SJSA1 (cell line): ENCODE measurements at regions not wholly inside any gene's neighbourhood (a gene's known extent, or its start where the extent isn't known, plus 50 kb on each side); places are given as distances from the start of the nearest gene placed in this dataset.

ENCODE experiments used
- DNase-seq, 2 experiments: peaks; one replicate each; pipeline ENCODE4 v3.0.0-alpha.2; 2015 to 2020; ENCODE audit warnings: low spot score in 2 of 2, low read depth in 1 of 2
- H3K27ac ChIP-seq: fragments of 250-450 bp; sonication (Bioruptor Pico); 2 replicates; pipeline ENCODE4 v1.5.1; 2020; ENCODE audit warnings: mild to moderate bottlenecking, moderate library complexity
- H3K27me3 ChIP-seq: fragments of 250-450 bp; sonication (Bioruptor Pico); replicated peaks from 2 replicates; pipeline ENCODE4 v1.5.1; 2020; ENCODE audit warnings: mild to moderate bottlenecking, moderate library complexity
- H3K36me3 ChIP-seq: fragments of 250-450 bp; sonication (Bioruptor Pico); 2 replicates; pipeline ENCODE4 v1.5.1; 2020; ENCODE audit warnings: mild to moderate bottlenecking
- H3K4me1 ChIP-seq: fragments of 250-450 bp; sonication (Bioruptor Pico); replicated peaks from 2 replicates; pipeline ENCODE4 v1.6.1; 2021; ENCODE audit warnings: mild to moderate bottlenecking
- H3K4me3 ChIP-seq: fragments of 250-450 bp; sonication (Bioruptor Pico); 2 replicates; pipeline ENCODE4 v1.5.1; 2020; ENCODE audit warnings: mild to moderate bottlenecking
- H3K9me3 ChIP-seq: fragments of 250-450 bp; sonication (Bioruptor Pico); replicated peaks from 2 replicates; pipeline ENCODE4 v1.5.1; 2020; ENCODE audit warnings: mild to moderate bottlenecking

DNA sequence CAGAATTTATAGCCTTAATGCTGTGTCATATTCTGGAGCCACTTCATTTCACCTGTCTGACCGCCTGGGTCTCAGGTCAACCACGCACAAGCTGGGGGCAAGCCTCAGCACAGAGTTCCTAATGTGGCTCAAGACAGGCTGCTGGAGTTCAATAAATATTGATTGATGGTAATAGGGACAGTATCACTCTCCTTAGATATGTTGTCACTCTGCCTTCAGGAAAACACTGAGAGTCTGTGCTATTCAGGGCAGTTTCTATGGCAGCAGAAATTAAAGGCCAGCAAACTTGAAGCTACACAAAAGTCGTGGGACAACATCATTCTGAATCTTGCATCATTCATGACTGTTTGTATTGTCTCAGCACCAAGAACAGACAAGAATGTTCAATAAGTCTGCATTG is 696.1 kb downstream of the METTL4 start:
- Histone ChIP-seq H3K36me3 (no peaks in the 10 kb centered on the region), H3K27me3 (no peaks in the 10 kb centered on the region), H3K27ac (no peak overlapping the region), H3K4me1 (no peaks in the 10 kb centered on the region), H3K9me3 (no peaks in the 10 kb centered on the region), H3K4me3 (no peak overlapping the region)
- DNase-seq = no peak

DNA sequence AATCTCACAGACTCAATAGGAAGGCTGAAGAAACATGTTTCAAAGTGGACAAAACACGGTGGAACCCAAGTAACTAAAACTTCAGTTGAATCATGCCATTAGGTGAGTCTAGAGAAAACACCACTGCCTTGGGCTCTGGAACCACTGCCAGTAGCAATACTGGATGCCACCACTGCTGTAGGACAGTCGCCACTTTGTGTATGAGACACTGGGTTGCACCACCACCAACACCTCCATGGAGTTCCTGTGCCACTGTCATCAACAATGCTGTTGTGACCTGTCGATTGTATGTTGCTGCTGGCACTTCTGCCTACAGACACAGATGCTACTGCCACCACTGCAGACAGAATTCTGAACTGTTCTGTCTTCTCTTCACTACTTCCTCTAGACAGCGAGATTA is 686.7 kb downstream of the METTL4 start:
- H3K4me3 ChIP-seq = no peak overlapping the region
- H3K27ac ChIP-seq = no peak overlapping the region
- no peaks in the 10 kb centered on the region for H3K36me3 ChIP-seq
- no peak for DNase-seq
- H3K27me3 ChIP-seq = no peaks in the 10 kb centered on the region
- H3K4me1 ChIP-seq = no peaks in the 10 kb centered on the region
- no peaks in the 10 kb centered on the region for H3K9me3 ChIP-seq

DNA sequence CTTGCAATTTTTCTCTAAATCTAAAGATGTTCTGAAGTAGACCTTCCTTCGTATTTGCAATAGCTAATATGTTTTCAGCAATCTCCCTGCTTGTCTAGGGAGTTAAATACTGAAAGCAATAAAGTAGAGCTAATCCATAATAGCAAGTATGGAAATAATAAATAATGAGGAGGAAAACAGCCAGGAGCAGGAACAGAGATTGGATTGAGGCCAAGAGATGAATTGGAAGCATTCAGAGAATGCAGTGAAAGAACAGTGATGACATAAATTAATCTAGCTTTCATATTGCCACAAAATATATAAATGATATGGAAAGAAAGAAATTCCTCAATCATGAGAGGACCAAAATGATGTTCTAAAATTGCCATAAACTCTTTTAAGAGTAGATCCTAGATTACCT is 679.7 kb downstream of the METTL4 start:
- Histone ChIP-seq H3K4me1 (no peaks in the 10 kb centered on the region), H3K36me3 (no peaks in the 10 kb centered on the region), H3K27me3 (no peaks in the 10 kb centered on the region), H3K27ac (no peak overlapping the region), H3K9me3 (no peaks in the 10 kb centered on the region), H3K4me3 (no peak overlapping the region)
- DNase-seq = no peak

DNA sequence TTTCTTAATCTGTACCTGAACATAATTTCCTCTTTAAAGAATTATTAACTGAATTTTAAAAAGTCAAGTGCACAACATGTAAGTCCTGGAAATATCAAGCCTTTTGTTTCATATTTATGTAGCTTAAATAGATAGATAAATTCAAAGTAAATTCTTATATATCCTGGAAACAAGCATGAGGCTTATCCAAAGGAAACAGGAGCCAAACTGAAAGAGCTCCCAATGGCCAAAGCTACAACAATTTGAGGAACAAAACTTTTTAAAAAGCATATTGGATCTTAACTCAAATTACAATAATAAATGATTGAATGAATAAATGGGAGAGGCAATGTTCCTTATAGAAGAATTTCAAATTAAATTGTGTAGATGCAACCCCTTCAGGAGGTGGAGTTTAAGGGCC is 679.1 kb downstream of the METTL4 start:
- no peaks in the 10 kb centered on the region for H3K36me3 ChIP-seq
- H3K27me3 ChIP-seq = 0 out of 2 replicates have a peak, but pooled peaks cover 3% of the 10 kb centered on the region
- no peaks in the 10 kb centered on the region for H3K9me3 ChIP-seq
- H3K4me1 ChIP-seq = no peaks in the 10 kb centered on the region
- no peak overlapping the region for H3K27ac ChIP-seq
- H3K4me3 ChIP-seq = no peak overlapping the region
- no peak for DNase-seq

DNA sequence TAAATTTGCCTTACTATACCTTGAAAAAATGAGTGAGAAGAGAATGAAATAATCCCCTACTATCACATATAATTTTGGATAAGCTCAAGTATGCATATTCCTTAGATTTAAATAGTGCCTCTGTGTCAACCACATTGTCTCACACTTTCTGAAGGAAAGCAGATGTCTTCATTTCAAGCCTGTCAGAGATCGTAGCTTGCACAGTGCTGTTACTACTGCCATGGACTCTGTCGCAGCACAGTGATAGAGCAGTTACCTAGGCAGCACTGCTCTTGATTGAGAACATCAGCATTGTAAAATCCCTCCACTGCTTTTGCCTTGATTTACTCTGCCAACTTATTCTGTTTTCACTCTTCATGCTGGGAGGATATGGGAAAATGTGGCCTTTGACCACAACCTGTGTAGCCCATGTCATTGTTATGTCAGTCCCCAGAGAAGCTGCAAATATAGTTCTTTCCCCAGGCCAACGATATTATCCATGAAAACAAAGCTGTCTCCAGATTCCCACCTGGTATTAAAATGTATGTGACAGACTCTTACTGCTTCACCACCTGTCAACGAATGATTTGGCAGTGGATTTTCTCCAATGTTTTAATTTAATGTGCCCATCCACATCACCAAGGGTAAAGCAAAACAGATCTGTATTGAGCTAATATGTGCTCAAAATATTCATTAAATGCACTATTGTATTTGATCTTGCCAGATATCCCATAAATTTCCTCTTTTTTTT is 675.7 kb downstream of the METTL4 start:
- Histone ChIP-seq H3K36me3 (no peaks in the 10 kb centered on the region), H3K4me3 (no peak overlapping the region), H3K27ac (no peak overlapping the region), H3K9me3 (no peaks in the 10 kb centered on the region), H3K27me3 (peaks cover 3% of the 10 kb centered on the region; the same call in 1 of the 2 replicates), H3K4me1 (no peaks in the 10 kb centered on the region)
- DNase-seq = no peak

DNA sequence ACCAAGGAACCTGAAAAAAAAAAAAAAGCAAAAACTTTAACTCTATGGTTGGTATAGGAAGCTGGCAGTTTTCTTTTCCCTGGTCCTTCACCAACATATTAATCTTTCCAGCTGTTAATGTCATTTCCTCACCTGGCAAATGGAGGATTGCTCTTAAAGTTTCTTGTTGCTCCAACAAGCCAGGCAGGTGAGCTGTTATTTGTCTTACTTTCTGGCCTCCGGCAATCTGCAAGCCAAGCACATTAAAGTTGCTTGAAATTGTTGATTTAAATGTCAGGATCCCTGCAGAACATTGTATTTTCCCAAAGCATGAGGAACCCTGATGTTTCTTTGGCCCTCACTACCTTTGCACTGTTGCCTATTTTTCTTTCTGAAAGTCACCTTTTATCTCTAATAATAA is 664.9 kb downstream of the METTL4 start:
- Histone ChIP-seq H3K27ac (no peak overlapping the region), H3K4me1 (no peaks in the 10 kb centered on the region), H3K27me3 (no peaks in the 10 kb centered on the region), H3K36me3 (no peaks in the 10 kb centered on the region), H3K4me3 (no peak overlapping the region), H3K9me3 (no peaks in the 10 kb centered on the region)
- DNase-seq = no peak

DNA sequence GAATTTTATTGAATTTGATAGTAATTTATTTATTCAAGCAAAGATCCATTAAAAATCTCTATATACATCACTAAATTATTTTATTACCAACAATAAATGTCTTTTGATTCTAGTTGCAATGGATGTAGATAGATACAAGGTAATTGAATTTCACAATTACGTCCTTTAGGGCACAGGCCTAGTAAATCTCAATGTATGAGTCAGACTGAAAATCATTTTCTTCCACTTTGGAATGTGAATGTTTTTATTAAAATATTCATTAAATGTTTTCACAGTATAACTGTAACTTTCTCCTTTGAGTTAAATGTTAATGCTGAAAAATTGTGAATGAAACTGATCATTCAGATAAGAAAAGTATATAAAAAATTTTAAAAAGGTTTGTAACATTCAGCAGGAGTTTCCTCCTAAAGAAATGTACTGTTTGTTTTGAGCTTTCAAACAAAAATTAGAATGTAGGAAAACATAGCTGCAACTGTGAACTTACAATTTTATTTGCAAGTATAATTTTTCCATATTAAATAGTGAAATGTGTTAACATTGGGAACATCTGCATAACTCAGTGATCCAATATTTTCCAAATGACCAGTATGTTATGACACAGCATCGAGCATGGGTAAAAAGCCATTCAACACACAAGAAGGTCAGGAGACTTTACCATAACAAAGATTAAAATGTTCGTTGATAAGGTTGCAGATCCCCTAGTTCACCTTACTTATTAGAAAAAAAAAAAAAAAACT is 663.7 kb downstream of the METTL4 start:
- no peaks in the 10 kb centered on the region for H3K36me3 ChIP-seq

DNA sequence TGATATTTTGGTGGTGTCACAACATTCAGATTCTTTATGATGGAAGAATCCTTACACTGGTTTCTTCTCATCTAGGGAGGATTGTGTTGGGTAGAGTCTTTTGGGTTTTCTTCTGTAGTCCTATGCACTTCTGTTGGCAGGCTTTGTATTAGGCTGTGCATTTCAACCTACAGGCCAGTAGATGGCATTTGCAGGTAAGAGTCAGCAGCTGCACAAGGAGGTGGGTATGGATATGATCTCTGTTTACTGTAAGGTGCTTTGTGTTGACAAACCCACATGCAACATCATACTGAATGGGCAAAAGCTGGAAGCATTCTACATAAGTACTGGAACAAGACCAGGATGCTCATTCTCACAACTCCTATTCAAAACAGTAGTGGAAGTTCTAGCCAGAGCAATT is 656.8 kb downstream of the METTL4 start:
- no peak for DNase-seq
- no peaks in the 10 kb centered on the region for H3K9me3 ChIP-seq
- H3K36me3 ChIP-seq = no peaks in the 10 kb centered on the region
- no peak overlapping the region for H3K27ac ChIP-seq
- no peak overlapping the region for H3K4me3 ChIP-seq
- H3K4me1 ChIP-seq = no peaks in the 10 kb centered on the region
- no peaks in the 10 kb centered on the region for H3K27me3 ChIP-seq

More for the DNA sequence above, 663.7 kb downstream of the METTL4 start:
- Histone ChIP-seq H3K4me3 (no peak overlapping the region), H3K27me3 (no peaks in the 10 kb centered on the region), H3K27ac (no peak overlapping the region), H3K4me1 (no peaks in the 10 kb centered on the region), H3K9me3 (no peaks in the 10 kb centered on the region)
- no peak for DNase-seq

DNA sequence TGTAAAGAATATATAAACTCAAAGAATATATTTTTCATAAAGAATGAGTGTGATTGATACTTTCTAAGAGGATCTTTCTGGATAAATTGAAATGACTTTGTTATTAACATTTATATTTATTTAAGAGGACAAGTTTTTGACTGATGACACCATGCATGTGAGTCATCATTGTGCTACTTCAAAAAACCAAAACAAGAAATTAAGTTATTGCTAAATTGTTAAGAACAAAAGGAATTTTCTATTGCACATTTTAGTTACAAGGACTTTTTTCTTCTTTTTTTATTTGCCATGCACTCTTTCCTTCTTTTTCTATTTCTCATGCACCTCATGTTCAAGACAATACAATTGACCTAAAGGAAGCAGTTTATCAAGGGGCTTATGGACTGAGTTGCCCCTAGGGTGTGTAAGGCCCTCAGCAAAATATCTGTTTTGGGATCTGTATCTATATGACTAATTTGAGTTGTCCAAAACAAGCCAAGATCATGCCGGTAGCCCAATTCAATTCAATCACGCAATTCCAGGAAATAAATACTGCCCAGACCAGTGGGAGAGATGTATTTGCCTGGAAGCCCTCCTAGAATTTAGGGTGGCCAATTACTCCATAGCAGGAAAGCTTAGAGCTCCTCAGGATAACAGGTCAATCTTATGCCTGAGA is 654.3 kb downstream of the METTL4 start:
- Histone ChIP-seq H3K36me3 (no peaks in the 10 kb centered on the region), H3K9me3 (no peaks in the 10 kb centered on the region), H3K27me3 (no peaks in the 10 kb centered on the region), H3K27ac (no peak overlapping the region), H3K4me3 (no peak overlapping the region), H3K4me1 (no peaks in the 10 kb centered on the region)
- DNase-seq = no peak

DNA sequence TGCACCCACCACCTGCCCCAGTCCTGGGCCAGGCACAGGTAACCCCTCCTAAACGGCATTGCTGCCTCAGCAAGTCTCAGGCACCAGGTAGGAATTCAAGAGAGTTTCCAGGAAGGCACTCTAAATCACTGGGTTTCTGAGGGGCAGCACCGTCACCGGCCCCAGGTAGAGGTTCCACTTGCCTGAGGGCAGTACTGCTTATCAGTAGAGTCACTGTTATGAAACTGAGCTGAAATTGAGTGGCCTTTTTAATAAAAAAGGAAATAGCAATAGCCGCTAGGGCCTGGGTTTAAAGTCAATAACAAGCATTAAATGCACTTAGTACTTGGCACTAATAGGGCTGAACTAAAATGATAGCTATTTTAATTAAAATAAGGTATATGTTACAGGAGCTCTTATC is 653.7 kb downstream of the METTL4 start:
- no peaks in the 10 kb centered on the region for H3K27me3 ChIP-seq
- H3K9me3 ChIP-seq = no peaks in the 10 kb centered on the region
- no peak overlapping the region for H3K4me3 ChIP-seq
- DNase-seq = no peak
- no peaks in the 10 kb centered on the region for H3K36me3 ChIP-seq
- no peak overlapping the region for H3K27ac ChIP-seq
- no peaks in the 10 kb centered on the region for H3K4me1 ChIP-seq

DNA sequence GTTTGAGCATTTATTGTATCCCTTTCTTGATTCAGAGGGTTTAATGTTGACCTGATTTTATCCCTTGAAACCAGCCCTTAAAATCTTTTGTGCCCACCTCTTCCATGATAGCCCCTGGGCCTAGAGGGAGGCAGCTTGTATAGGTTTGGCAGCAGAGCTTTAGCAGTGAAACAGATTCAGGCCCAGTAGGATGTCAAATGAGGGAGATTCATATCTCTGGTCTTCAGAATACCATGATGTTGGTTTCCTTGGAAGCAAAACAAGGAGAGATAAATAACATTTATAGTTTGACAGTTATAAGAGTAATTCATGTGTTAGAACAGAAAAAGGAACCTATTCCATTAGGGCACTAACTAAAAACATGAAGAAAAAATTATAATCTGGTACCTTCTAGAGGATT is 649.2 kb downstream of the METTL4 start:
- Histone ChIP-seq H3K27me3 (no peaks in the 10 kb centered on the region; the same call in 1 of the 2 replicates), H3K27ac (no peak overlapping the region), H3K4me1 (no peaks in the 10 kb centered on the region), H3K36me3 (no peaks in the 10 kb centered on the region), H3K4me3 (no peak overlapping the region), H3K9me3 (no peaks in the 10 kb centered on the region)
- no peak for DNase-seq

DNA sequence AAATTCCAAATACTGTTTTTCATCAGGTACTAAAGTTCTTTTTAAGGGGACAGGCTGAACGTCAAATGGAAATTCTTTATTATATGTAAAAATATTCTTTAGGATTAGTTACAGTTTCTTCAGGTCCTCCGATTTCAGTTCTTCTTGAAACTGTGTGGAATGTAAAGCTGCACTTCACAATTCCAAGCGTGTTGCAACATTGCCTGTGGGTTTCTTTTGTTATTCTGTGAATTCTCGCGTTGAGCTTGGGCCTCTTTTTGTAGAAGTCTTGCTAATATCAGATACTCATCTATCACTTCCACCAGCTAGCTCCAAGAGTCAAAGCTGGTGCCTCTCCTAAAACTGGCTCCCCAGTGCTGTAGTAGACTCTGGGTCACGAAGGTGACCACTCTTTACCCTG is 642.6 kb downstream of the METTL4 start:
- no peaks in the 10 kb centered on the region for H3K9me3 ChIP-seq
- no peak overlapping the region for H3K4me3 ChIP-seq
- H3K27me3 ChIP-seq = no peaks in the 10 kb centered on the region; the same call in 1 of the 2 replicates
- H3K4me1 ChIP-seq = no peaks in the 10 kb centered on the region
- H3K27ac ChIP-seq = no peak overlapping the region
- DNase-seq = no peak
- H3K36me3 ChIP-seq = no peaks in the 10 kb centered on the region

DNA sequence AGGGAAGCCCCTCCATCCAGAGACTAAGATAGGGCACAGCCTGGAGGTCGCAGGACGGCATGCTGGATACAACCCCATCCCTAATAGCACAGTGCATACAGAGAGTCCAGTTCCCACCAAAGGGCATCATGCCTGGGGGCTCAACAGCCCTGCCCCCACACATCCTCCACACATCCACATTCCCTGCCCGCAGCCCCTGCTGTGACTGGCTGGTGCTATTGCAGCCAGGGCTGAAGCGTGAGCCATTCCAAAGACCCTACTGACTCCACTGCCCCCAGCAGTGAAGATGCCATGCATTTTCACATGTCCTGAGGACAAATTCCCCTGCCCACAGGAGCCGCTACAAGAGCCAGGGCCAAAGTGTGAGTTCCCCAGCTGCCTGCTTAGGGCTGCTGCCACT is 641.6 kb downstream of the METTL4 start:
- Histone ChIP-seq H3K27me3 (no peaks in the 10 kb centered on the region; the same call in 1 of the 2 replicates), H3K27ac (no peak overlapping the region), H3K9me3 (no peaks in the 10 kb centered on the region), H3K4me1 (no peaks in the 10 kb centered on the region), H3K36me3 (no peaks in the 10 kb centered on the region), H3K4me3 (no peak overlapping the region)
- DNase-seq = no peak
